ENCODE measurements at regions not wholly inside any gene's neighbourhood (a gene's known extent, or its start where the extent isn't known, plus 50 kb on each side); places are given as distances from the start of the nearest gene placed in this dataset.
"Not testable (repeated sequence)": the region's sequence is repeated elsewhere in the genome, so short reads cannot be mapped to it uniquely, and the experiment has no call there.

- ATAC-seq (replicated peaks; ENCODE audit: extremely low read depth, poor library complexity, severe bottlenecking) = no peak
- peaks cover 2% of the 10 kb centered on the region for H3K36me3 Mint-ChIP-seq (ENCODE audit: insufficient read depth)
- DNase-seq (ENCODE audit: low spot score in 2 of 2) = no peak
- no peak overlapping the region for H3K4me3 Mint-ChIP-seq
- no peaks in the 10 kb centered on the region for H3K9me3 Mint-ChIP-seq
- no peak overlapping the region for H3K27ac Mint-ChIP-seq (ENCODE audit: low read depth)
- peaks cover 20% of the 10 kb centered on the region for H3K27me3 Mint-ChIP-seq
- no peaks in the 10 kb centered on the region for H3K4me1 Mint-ChIP-seq
Observed at GRCh38 chr2:167715932-167716331, 531.5 kb downstream of the STK39 start.

- ATAC-seq (replicated peaks; ENCODE audit: extremely low read depth, poor library complexity, severe bottlenecking); H3K4me3 Mint-ChIP-seq; H3K36me3 Mint-ChIP-seq (ENCODE audit: insufficient read depth); DNase-seq (ENCODE audit: low spot score in 2 of 2); H3K9me3 Mint-ChIP-seq; H3K4me1 Mint-ChIP-seq; H3K27ac Mint-ChIP-seq (ENCODE audit: low read depth): not testable (repeated sequence)
- peaks cover 20% of the 10 kb centered on the region for H3K27me3 Mint-ChIP-seq
Observed at GRCh38 chr2:167715498-167715897, 531.9 kb downstream of the STK39 start.

DNA sequence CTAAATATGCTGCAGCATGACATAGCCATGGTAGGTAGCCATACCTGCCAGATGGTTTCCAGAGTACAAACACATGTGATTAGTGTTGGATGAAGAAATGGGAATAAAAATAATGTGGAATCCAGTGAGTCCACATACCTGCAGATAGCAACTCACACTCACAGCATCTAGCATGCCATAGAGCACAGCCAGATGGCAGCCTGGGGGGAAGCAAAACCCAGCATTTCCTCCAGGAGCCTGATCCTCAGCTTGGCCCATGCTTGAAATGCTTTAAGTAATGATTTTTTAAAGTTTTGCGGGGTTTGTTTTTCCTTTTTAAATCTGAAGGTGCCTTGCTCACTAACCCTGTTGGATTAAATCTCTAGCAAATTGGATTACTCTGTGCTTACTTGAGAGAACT lies 535.1 kb downstream of the STK39 start:
- no peaks in the 10 kb centered on the region for H3K4me1 Mint-ChIP-seq
- no peaks in the 10 kb centered on the region for H3K9me3 Mint-ChIP-seq
- DNase-seq (ENCODE audit: low spot score in 2 of 2) (no peak), ATAC-seq (replicated peaks; ENCODE audit: extremely low read depth, poor library complexity, severe bottlenecking) (no peak)
- H3K27ac Mint-ChIP-seq (ENCODE audit: low read depth) = no peak overlapping the region
- no peak overlapping the region for H3K4me3 Mint-ChIP-seq
- H3K27me3 Mint-ChIP-seq = peaks cover 10% of the 10 kb centered on the region
- peaks cover 2% of the 10 kb centered on the region for H3K36me3 Mint-ChIP-seq (ENCODE audit: insufficient read depth)

GRCh38 chr2:167708998-167709397 lies 538.4 kb downstream of the STK39 start:
- no peak for DNase-seq (ENCODE audit: low spot score in 2 of 2)
- H3K4me3 Mint-ChIP-seq = no peak overlapping the region
- H3K36me3 Mint-ChIP-seq (ENCODE audit: insufficient read depth) = no peaks in the 10 kb centered on the region
- no peak overlapping the region for H3K27ac Mint-ChIP-seq (ENCODE audit: low read depth)
- H3K27me3 Mint-ChIP-seq = no peaks in the 10 kb centered on the region
- no peaks in the 10 kb centered on the region for H3K4me1 Mint-ChIP-seq
- no peak for ATAC-seq (replicated peaks; ENCODE audit: extremely low read depth, poor library complexity, severe bottlenecking)
- no peaks in the 10 kb centered on the region for H3K9me3 Mint-ChIP-seq

DNA sequence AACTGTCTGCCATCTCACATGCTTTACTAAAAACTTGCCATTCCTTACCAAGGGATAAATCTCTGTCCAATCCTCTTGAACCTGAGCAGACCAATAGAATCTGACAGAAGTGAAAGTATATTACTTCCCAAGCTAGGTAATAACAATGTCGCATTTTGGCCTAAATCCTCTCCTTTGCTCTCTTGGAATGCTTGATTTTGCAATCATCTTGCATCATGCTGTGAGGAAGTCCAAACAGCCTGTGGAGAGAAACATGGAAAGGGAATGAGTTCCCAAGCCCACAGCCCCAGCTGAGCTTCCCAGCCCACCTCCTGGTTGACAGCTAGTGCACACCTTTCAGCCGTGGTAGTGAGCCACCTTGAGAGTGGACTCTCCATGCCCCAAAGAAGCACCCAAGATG lies 540.6 kb downstream of the STK39 start:
- Mint-ChIP-seq H3K4me3 (no peak overlapping the region), H3K27ac (ENCODE audit: low read depth) (no peak overlapping the region), H3K36me3 (ENCODE audit: insufficient read depth) (no peaks in the 10 kb centered on the region), H3K27me3 (no peaks in the 10 kb centered on the region), H3K4me1 (no peaks in the 10 kb centered on the region), H3K9me3 (no peaks in the 10 kb centered on the region)
- DNase-seq (ENCODE audit: low spot score in 2 of 2) (no peak), ATAC-seq (replicated peaks; ENCODE audit: extremely low read depth, poor library complexity, severe bottlenecking) (no peak)

DNA sequence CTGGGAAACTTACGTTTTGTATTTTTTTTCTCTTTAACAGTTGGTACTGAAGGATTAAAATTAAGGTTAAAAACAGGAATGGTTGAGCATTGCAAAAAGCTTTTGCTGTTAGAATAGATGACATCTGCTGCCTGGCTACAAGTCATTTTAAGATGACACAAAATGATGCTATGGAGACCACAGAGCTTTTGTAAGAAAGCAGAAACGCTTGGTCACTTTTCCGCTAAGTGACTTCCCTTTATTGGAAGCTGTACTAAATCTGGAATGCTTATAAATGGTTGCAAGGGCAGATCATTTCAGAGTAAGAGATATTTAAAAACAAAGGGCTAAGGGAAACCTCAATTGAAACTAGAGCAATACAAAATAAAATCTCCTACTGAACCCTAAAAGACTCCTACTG lies 544.0 kb downstream of the STK39 start:
- H3K27ac Mint-ChIP-seq (ENCODE audit: low read depth) = no peak overlapping the region
- H3K9me3 Mint-ChIP-seq = no peaks in the 10 kb centered on the region
- ATAC-seq (replicated peaks; ENCODE audit: extremely low read depth, poor library complexity, severe bottlenecking) (no peak), DNase-seq (ENCODE audit: low spot score in 2 of 2) (no peak)
- H3K4me1 Mint-ChIP-seq = no peaks in the 10 kb centered on the region
- H3K36me3 Mint-ChIP-seq (ENCODE audit: insufficient read depth) = no peaks in the 10 kb centered on the region
- no peak overlapping the region for H3K4me3 Mint-ChIP-seq
- H3K27me3 Mint-ChIP-seq = no peaks in the 10 kb centered on the region

DNA sequence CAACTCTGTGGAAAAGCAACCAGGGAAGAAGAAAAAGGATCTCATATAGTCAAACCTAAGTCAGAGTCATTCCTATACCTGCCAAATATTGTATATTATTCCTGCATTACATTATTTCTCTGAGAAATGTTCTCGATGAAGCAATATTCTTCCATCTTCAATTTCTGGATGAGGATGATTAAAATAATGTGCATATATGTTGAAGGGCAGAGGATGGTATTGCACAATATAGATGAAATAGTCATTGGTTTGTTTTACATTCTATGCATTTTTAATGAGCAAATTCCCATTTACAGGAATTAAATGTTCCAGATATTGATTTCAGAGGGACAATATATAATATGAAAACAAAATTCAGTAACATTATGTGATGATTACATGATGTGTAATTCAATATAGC lies 545.2 kb downstream of the STK39 start:
- ATAC-seq (replicated peaks; ENCODE audit: extremely low read depth, poor library complexity, severe bottlenecking) (no peak), DNase-seq (ENCODE audit: low spot score in 2 of 2) (no peak)
- no peaks in the 10 kb centered on the region for H3K36me3 Mint-ChIP-seq (ENCODE audit: insufficient read depth)

DNA sequence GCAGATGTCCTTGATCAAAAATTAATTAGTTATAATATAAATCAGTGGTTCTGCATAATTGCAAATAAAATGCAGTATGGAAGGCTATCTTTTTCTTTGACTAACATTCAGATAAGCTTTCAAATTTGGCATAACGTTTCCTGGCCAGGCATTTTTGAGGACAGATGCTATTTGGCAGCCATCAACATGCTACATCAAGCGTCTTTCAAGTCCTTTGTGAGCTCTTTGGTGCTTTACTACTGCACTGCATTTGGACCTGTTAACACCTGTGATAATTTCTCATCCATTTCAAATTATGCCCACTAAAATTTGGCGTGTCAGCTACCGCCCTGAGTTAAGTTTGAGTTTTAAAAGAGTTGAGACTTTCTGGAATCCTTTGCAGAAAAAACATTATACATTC lies 545.7 kb downstream of the STK39 start:
- DNase-seq (ENCODE audit: low spot score in 2 of 2) (no peak), ATAC-seq (replicated peaks; ENCODE audit: extremely low read depth, poor library complexity, severe bottlenecking) (no peak)
- H3K4me3 Mint-ChIP-seq = no peak overlapping the region
- no peaks in the 10 kb centered on the region for H3K9me3 Mint-ChIP-seq
- no peaks in the 10 kb centered on the region for H3K4me1 Mint-ChIP-seq
- no peaks in the 10 kb centered on the region for H3K27me3 Mint-ChIP-seq
- no peaks in the 10 kb centered on the region for H3K36me3 Mint-ChIP-seq (ENCODE audit: insufficient read depth)
- H3K27ac Mint-ChIP-seq (ENCODE audit: low read depth) = no peak overlapping the region

More for the DNA sequence above, 545.2 kb downstream of the STK39 start:
- H3K4me3 Mint-ChIP-seq = no peak overlapping the region
- H3K4me1 Mint-ChIP-seq = no peaks in the 10 kb centered on the region
- H3K9me3 Mint-ChIP-seq = no peaks in the 10 kb centered on the region
- no peak overlapping the region for H3K27ac Mint-ChIP-seq (ENCODE audit: low read depth)
- no peaks in the 10 kb centered on the region for H3K27me3 Mint-ChIP-seq

DNA sequence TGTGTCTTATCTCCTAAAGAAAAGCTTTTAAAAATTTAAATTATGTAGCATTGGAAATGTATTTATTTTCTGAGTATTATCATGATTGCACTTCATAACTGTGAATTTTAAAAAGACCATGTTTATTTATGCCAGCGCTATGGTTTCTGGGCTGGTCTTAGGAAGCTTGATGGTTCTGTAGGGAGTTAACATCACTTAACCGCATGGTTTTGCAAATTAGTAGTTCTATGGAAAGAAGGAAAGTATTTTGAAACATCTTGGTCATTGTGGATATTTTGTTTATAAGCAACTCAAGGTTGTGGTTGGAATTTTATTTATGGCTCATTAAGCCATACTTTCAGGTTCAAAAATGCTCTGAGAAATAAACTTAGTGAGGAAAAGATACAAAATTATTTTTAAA lies 549.4 kb downstream of the STK39 start:
- ATAC-seq (replicated peaks; ENCODE audit: extremely low read depth, poor library complexity, severe bottlenecking) (no peak), DNase-seq (ENCODE audit: low spot score in 2 of 2) (no peak)
- Mint-ChIP-seq H3K27ac (ENCODE audit: low read depth) (no peak overlapping the region), H3K4me1 (no peaks in the 10 kb centered on the region), H3K9me3 (no peaks in the 10 kb centered on the region), H3K36me3 (ENCODE audit: insufficient read depth) (no peaks in the 10 kb centered on the region), H3K27me3 (no peaks in the 10 kb centered on the region), H3K4me3 (no peak overlapping the region)

DNA sequence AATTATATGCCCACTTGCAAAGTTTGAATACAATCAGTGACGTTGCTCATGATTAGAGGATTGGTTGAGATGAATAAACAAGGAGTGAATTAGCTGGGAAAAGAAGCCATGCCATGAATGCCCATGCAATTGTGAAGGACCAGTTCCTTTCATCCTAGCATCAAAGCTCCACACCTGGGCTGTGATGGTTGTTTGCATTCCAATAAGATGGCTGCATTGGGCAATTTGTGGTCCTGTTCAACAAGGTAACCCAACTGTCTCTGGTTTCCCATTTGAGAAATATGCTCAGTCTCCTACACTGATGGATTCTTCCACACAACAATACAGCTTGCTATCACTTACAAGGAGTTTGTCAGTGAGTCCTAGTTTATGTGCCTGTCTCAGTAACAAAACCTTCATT lies 550.2 kb downstream of the STK39 start:
- H3K4me3 Mint-ChIP-seq = no peak overlapping the region
- no peak overlapping the region for H3K27ac Mint-ChIP-seq (ENCODE audit: low read depth)
- H3K36me3 Mint-ChIP-seq (ENCODE audit: insufficient read depth) = no peaks in the 10 kb centered on the region
- H3K4me1 Mint-ChIP-seq = no peaks in the 10 kb centered on the region
- no peaks in the 10 kb centered on the region for H3K27me3 Mint-ChIP-seq
- no peaks in the 10 kb centered on the region for H3K9me3 Mint-ChIP-seq
- no peak for DNase-seq (ENCODE audit: low spot score in 2 of 2)
- ATAC-seq (replicated peaks; ENCODE audit: extremely low read depth, poor library complexity, severe bottlenecking) = no peak

DNA sequence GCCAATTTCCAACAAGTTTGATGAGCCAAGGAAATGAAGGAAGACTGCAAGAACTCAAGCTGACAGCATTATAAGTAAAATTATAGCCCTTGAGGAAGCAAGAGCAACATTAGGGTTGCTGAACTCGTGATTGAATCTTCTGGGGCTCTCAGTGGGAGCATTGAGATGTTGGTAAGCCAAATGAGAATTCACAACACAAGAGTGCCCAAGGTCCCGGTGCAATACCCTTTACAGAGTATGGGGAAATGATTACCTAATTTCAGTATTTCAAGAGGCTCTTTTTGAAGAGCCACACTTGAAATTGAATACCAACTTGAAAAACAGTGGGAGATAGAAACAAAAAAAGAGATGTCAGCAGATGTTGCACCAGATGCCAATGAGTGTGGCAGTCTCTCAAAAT lies 554.5 kb downstream of the STK39 start:
- Mint-ChIP-seq H3K4me1 (no peaks in the 10 kb centered on the region), H3K27ac (ENCODE audit: low read depth) (no peak overlapping the region), H3K27me3 (peaks cover 7% of the 10 kb centered on the region), H3K4me3 (no peak overlapping the region), H3K36me3 (ENCODE audit: insufficient read depth) (no peaks in the 10 kb centered on the region), H3K9me3 (no peaks in the 10 kb centered on the region)
- ATAC-seq (replicated peaks; ENCODE audit: extremely low read depth, poor library complexity, severe bottlenecking) = no peak
- DNase-seq (ENCODE audit: low spot score in 2 of 2) = no peak

GRCh38 chr2:167692191-167692590 lies 555.2 kb downstream of the STK39 start:
- Mint-ChIP-seq H3K4me3 (no peak overlapping the region), H3K27me3 (peaks cover 7% of the 10 kb centered on the region), H3K4me1 (no peaks in the 10 kb centered on the region), H3K9me3 (no peaks in the 10 kb centered on the region), H3K36me3 (ENCODE audit: insufficient read depth) (no peaks in the 10 kb centered on the region), H3K27ac (ENCODE audit: low read depth) (no peak overlapping the region)
- DNase-seq (ENCODE audit: low spot score in 2 of 2) = no peak
- no peak for ATAC-seq (replicated peaks; ENCODE audit: extremely low read depth, poor library complexity, severe bottlenecking)

- Mint-ChIP-seq H3K27me3 (peaks cover 7% of the 10 kb centered on the region), H3K36me3 (ENCODE audit: insufficient read depth) (no peaks in the 10 kb centered on the region)
- no peak for ATAC-seq (replicated peaks; ENCODE audit: extremely low read depth, poor library complexity, severe bottlenecking)
Observed at GRCh38 chr2:167689444-167689843, 558.0 kb downstream of the STK39 start.

GRCh38 chr2:167686691-167687090 lies 560.7 kb downstream of the STK39 start:
- no peak overlapping the region for H3K4me3 Mint-ChIP-seq
- no peaks in the 10 kb centered on the region for H3K4me1 Mint-ChIP-seq
- no peak for DNase-seq (ENCODE audit: low spot score in 2 of 2)
- H3K36me3 Mint-ChIP-seq (ENCODE audit: insufficient read depth) = no peaks in the 10 kb centered on the region
- H3K9me3 Mint-ChIP-seq = no peaks in the 10 kb centered on the region
- no peak overlapping the region for H3K27ac Mint-ChIP-seq (ENCODE audit: low read depth)
- no peak for ATAC-seq (replicated peaks; ENCODE audit: extremely low read depth, poor library complexity, severe bottlenecking)
- H3K27me3 Mint-ChIP-seq = peaks cover 18% of the 10 kb centered on the region

More at GRCh38 chr2:167689444-167689843, 558.0 kb downstream of the STK39 start:
- no peak for DNase-seq (ENCODE audit: low spot score in 2 of 2)
- H3K4me1 Mint-ChIP-seq = no peaks in the 10 kb centered on the region
- H3K4me3 Mint-ChIP-seq = no peak overlapping the region
- no peak overlapping the region for H3K27ac Mint-ChIP-seq (ENCODE audit: low read depth)
- no peaks in the 10 kb centered on the region for H3K9me3 Mint-ChIP-seq

Measured in central memory CD8-positive, alpha-beta T cell (primary cell).